GM21825 (cell line): ENCODE measurements at regions not wholly inside any gene's neighbourhood (a gene's known extent, or its start where the extent isn't known, plus 50 kb on each side); places are given as distances from the start of the nearest gene placed in this dataset.

ENCODE experiments used
- ATAC-seq: cut with Tn5 transposase; IDR thresholded peaks from one replicate; pipeline ENCODE4 v1.9.1; 2021; ENCODE audit warnings: mild to moderate bottlenecking, moderate library complexity; ENCODE audit not compliant: unreplicated experiment

- no peak for ATAC-seq
Measured at GRCh38 chr3:102599819-102600576, 165.2 kb downstream of the ZPLD1 start.

- no peak for ATAC-seq
Measured at GRCh38 chr3:102605153-102605552, 170.3 kb downstream of the ZPLD1 start.

DNA sequence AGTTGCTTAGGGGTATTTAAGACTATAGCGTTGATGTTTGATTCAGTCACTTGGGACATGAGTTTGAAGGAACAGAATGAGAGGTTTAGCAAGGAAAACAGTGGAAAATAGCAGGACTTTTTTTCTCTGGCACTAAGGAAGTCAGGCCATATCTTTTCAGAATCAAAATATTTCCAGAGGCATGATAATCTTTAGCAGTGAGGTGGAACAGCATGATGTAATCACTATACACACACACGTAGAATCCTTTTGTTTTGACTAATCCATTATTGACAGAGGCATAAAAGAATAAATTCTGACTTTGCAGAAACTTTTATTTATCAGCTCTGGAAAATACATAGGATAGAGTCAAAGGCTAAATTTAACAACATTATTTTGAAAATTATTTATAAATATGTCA lies 174.1 kb downstream of the ZPLD1 start:
- ATAC-seq = no peak

DNA sequence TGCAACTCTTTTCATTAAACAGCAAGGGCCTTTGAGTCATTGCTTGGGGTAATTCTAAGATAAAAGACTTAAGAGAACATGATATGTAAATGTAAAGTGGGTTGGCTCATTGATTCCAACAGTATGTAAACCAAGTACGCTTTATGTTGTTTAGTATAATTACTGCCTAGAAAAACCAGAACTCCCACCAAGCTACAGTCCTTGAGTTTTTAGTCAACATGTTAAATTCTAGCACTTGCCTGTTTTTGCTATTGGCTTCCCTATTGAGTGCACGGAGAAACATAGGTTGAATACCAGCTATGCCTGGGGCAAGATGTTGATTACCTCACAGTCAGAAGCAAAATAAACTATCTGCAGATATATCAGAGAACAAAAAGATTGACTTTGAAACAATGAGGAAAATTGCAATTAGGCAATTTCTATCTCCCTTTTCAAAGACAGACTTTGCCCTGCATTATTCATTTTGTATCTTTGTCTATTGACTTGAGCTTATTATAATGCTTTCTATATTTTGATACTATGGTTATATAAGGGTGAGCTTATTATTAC lies 179.3 kb downstream of the ZPLD1 start:
- no peak for ATAC-seq

- no peak for ATAC-seq
Measured at GRCh38 chr3:102614585-102614984, 179.8 kb downstream of the ZPLD1 start.

GRCh38 chr3:102617381-102617780 lies 182.6 kb downstream of the ZPLD1 start:
- no peak for ATAC-seq

DNA sequence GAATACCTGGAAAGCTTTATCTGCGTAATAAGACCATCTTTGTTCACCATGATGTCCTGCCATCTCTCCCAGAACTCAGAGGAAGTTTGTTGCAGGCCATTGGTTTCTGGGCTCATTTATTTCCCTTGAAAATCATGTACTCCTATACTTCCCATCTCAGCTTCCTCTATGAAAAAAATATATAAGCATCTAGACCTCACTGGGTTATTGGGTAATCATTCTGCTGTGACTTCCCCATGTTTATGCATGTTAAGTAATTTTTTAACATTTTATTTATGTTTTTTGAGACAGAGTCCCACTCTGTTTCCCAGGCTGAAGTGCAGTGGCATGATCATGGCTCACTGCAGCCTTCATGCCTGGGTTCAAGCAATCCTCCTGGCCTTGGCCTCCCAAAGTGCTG lies 184.5 kb downstream of the ZPLD1 start:
- ATAC-seq = no peak

DNA sequence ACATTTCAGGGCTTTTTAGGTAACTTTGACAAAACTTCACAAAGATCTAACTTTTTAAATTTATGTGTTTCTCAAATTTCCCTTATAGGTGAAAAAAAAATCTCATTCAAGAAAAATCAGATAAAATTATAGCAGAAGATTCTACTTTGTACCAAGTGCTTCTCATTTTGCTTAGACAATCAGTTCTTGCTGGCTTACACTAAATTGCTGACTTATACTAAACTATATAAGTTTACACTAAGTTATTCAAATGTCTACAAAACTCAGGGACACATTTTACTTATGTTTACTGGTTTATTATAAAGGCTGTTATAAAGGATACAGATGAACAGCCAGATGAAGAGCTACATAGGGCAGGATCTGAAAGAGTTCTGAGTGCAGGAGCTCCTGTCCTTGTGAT lies 195.1 kb downstream of the ZPLD1 start:
- ATAC-seq = no peak

- ATAC-seq = no peak
Measured at GRCh38 chr3:102630531-102630930, 195.7 kb downstream of the ZPLD1 start.

DNA sequence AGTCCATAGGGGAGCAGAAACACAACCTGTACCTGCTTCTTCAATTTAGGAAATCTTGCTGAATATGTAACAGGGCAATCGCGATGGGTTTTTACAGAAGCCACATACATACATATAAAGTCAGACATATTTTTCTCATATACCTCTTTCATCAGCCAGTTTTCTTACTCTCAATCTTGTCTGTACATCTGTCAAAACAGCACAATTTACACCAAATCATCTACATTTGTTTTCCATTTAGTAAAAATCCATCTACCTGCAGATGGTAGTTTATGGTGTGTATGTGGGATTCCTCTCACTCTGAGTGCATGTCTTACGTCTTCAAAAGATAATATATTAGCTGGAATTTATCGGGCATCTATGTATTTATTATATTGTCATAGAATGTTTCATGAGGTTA lies 208.7 kb downstream of the ZPLD1 start:
- no peak for ATAC-seq

- ATAC-seq = no peak
Measured at GRCh38 chr3:102646557-102646956, 211.7 kb downstream of the ZPLD1 start.

DNA sequence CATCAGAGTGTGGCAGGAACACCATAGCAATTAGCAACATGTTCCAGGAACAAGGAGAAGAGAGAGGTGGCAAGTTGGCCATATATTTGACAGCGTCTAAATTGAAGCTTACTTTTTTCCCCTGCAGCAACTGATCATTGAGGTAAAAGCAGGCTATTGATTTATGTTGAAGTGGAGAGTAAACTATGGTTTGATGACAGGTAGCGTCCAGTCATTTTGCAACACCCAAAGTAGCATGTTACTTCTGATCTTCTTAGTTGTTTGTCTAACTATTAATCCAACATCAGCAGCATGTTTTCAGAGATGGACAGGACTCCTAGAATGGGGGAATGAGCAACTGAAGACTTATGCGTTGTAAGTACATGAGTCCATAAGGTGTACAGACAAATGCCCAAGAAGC lies 225.8 kb downstream of the ZPLD1 start:
- no peak for ATAC-seq

- ATAC-seq = no peak
Measured at GRCh38 chr3:102661707-102662497, 227.1 kb downstream of the ZPLD1 start.

DNA sequence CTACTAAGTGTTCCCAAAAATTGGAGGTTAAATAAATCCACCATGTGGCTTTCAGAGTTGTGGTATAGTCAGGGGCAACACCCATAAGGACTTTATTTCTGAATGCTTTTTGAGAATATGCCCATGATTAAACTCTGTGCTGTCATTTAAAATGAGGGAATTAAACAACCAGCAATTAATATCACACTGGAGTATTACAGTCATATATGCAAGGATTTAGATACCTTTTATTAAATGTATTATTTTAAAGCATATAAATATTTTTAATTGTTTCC lies 227.6 kb downstream of the ZPLD1 start:
- ATAC-seq = no peak

DNA sequence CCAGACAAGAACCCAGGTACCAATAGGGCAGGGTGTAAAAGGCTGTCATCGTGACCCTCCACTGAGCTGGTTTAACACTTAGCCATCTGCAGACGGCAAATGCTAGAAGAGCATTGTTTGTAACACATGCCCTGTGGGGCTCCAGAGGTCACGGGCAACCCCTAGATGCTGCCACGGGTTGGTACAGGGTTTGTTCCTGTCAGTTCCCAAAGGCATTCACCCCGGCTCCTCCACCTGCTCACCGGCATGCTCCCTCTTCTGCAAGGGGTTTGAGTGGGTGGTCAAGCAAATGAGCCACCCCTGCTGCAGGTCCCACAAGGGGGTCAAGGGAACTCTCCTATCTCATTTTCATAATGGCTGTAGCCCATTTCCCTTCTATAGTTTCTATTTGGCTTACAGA lies 229.3 kb downstream of the ZPLD1 start:
- no peak for ATAC-seq

- no peak for ATAC-seq
Measured at GRCh38 chr3:102665183-102665582, 230.4 kb downstream of the ZPLD1 start.

- ATAC-seq = no peak
Measured at GRCh38 chr3:102668247-102668646, 233.4 kb downstream of the ZPLD1 start.

DNA sequence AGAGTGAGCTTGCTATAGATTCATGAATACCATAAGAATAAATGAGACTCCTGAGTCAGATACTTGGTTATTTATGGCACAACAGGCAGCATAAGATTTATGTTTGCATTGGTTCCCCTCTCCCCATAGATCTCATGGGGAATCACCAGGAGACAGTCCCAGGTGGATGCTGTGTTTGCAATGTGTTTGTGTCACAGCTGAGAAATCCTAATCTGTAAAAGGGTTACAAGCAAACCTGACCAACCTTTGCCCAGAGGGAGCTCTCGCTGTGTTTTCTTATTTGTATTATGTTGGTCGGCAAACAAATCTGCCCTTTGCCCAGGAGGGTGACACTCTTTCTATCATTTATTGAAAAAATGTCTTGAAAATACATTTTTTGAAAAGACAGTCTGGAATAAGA lies 236.2 kb downstream of the ZPLD1 start:
- no peak for ATAC-seq

DNA sequence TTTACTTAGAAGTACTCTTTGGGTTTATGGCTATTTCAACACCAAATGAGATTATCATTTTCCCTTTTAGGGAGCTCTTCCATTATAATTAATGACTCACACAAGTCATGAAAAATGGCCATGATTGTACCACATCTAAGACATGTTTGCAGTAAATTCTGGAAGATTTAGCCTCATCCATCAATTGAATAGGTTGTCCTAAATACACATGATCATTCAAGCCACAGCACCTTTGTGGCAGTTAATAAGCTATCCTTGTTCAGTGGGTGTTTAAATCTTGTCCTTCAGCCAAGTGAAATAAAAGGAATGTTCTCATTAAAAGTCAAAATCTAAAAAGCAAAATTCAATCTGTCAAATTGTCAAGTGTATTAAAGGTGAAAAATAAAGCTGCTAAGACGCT lies 237.5 kb downstream of the ZPLD1 start:
- ATAC-seq = no peak

DNA sequence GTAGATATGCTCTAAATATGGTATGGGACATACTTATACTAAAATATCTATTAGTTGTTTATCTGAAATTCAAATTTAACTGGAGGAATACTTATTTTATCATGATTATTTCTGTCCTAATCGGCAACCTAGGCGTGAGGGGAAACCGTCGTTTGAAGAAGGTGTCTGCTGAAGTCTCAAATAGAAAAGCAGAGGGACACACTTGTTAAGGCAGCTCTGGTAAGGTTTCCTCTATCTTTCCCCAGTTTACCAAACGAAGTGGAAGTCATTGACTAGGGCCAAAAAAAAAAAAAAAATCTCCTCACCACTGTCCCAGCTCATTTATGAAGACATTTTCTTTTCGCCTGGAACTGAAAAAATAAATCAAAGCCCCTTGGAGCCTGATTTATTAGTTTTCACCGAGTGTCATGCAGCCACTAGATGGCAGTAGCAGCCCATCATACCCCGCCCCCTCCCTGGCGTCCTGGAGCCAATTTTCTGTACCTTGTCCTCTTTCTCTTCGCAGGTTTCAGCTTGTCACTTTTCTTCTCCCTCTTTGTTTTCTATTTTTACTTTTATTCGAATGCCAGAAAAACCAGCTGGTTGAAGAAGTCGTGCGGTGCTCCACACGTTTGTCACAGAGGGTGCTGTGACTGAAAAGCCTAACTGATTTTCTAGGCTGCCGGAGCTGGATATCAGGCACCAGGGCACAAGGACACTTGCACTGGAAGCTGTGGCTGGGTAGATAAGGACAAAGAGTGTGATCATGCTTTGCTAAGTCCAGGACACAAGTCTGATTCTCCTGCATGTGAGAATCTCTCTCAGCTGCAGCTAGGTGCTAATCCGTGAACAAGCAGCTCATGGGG lies 238.7 kb downstream of the ZPLD1 start:
- ATAC-seq = peak; percentile 77

DNA sequence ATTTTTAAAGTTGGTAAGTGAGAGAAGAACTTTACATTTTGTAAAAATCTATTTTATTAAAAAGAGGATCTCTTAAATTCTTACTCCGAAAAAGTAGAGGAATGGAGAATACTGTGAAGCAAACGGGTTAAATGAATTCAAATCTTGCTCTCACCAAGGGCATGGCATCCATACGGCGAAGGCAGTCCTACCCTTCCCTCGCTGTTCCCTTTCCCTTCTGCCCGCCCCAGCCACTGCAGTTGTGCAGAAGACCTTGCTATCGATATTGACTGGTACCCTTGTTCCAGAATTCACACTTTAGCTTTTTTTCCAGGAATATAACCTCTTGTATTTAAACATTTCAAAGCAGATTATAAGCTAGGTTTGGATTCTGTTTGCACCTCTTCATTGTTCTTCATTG lies 239.5 kb downstream of the ZPLD1 start:
- no peak for ATAC-seq
